ENCODE measurements at regions not wholly inside any gene's neighbourhood (a gene's known extent, or its start where the extent isn't known, plus 50 kb on each side); places are given as distances from the start of the nearest gene placed in this dataset.
"Not testable (repeated sequence)": the region's sequence is repeated elsewhere in the genome, so short reads cannot be mapped to it uniquely, and the experiment has no call there.

DNA sequence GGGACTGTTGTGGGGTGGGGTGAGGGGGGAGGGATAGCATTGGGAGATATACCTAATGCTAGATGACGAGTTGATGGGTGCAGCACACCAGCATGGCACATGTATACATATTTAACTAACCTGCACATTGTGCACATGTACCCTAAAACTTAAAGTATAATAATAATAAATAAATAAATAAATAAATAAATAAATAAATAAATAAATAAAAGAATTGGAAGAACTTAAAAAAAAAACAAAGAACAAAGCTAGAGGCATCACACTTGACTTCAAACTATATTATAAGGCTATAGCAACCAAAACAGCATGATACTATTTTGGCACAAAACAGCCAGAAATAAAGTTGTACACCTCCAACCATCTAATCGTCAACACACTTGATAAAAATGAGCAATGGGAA is 106.5 kb upstream of the NDST3 start:
- DNase-seq (ENCODE audit: low read depth), result not testable (repeated sequence)

DNA sequence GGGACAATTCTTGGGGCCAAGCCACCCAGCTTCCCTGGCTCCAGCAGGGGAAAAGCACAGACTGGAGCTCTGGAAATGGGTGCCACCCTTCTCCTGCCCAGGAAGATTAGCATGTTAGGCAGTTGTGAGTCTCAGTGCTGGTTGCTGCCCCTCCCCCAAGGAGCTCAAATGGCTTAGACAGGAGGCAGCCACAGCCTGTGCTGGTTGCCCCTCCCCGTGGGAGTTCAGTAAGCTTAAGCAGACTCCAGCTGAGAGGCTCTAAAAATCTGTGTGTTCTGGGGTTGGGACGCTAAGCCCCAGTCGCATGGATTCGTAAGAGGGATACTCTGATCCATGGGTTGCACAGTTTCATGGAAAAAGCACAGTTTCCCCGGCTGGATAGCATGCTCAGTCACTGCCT is 92.7 kb upstream of the NDST3 start:
- no peak for DNase-seq (ENCODE audit: low read depth)

DNA sequence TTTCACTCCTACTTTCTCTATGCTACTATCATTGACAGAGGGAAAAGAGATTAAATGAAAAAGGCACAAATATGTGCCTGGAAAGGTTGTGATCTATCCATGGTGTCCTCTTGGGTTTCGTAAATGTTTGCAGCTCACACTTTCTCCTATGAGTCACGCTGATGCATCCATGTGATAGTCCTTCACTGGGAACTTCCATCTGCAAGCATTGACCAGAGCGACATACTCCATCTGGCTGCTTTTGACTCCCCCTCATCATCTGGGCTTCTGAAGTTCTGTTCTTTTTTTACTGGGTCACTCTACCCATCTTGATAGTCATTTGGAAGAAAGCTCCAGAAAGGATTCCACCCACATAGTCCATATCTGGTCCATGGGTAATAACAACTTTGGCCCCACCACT is 84.7 kb upstream of the NDST3 start:
- DNase-seq (ENCODE audit: low read depth), result peak; percentile 33

DNA sequence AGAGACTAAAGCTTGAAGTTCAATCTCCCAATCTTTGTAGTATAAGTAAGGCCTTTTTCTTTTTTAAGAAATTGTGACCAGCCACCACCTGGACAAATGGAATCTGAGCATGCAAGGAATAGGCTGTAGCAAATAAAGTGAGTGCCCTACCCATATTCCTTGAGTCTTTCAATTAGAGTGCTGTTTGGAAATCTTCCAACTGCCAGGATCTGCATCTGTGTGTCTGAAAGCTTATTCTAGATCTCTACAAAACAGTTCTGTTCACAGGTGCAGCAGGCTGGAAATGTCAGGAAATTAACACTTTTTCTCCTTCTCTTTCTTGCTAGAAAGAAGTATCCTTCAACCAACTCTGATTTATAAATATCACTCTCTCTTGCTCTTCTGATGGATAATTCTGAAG is 76.7 kb upstream of the NDST3 start:
- DNase-seq (ENCODE audit: low read depth), result no peak

DNA sequence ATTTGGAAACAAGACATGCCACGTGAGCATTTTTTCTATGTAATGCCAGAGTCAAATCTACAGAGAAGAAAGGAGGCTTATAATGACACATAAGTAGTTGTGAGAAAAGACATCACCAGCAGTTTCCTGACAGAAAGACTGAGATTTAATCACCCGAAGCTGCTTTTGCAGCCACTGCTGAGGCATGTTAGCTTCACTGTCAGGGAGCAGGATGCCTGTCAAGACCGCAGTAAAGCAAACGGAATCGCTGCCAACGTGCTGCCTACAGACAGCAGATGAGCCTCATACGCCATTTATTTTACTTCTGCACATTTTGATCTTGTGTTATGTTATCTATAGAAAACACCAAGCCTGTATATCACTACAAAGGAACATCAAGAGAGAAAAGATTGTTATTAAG is 68.7 kb upstream of the NDST3 start:
- peak; percentile 5 for DNase-seq (ENCODE audit: low read depth)

DNA sequence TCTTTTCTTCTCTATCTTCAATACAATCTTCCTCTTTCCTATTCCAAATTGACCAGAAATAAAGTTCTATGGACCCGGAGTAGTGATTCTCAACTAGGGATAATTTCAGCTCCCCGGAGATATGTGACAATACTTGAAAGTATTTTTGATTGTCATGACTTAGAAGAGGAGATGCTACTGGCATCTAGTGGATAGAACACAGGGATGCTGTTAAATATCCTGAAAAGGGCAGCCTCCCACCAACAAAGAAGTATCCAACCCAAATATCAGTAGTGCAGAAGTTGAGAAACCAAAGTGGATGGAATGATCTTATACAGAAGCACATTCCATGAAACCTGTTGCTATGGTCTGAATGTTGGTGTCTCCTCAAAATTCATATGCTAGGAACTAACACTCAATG is 65.7 kb upstream of the NDST3 start:
- no peak for DNase-seq (ENCODE audit: low read depth)

DNA sequence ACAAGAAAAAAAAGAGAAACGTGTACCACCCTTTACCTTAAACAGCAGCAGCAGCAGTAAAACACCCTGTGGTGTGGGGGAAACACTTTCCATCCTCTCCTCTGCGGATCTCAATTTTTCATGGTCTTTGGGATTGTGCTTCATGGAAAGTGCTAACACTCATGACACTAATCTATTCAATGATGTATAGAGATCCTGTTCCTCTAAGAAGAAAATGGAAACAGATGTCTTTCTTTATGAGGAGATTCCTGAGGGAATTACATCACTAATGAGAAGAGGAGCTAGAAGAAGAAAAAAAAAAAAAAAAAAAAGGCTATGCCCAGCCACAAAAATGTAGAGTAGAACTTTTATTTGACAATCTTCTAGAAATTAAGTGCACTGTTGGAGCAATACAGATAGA is 62.9 kb upstream of the NDST3 start:
- no peak for DNase-seq (ENCODE audit: low read depth)

DNA sequence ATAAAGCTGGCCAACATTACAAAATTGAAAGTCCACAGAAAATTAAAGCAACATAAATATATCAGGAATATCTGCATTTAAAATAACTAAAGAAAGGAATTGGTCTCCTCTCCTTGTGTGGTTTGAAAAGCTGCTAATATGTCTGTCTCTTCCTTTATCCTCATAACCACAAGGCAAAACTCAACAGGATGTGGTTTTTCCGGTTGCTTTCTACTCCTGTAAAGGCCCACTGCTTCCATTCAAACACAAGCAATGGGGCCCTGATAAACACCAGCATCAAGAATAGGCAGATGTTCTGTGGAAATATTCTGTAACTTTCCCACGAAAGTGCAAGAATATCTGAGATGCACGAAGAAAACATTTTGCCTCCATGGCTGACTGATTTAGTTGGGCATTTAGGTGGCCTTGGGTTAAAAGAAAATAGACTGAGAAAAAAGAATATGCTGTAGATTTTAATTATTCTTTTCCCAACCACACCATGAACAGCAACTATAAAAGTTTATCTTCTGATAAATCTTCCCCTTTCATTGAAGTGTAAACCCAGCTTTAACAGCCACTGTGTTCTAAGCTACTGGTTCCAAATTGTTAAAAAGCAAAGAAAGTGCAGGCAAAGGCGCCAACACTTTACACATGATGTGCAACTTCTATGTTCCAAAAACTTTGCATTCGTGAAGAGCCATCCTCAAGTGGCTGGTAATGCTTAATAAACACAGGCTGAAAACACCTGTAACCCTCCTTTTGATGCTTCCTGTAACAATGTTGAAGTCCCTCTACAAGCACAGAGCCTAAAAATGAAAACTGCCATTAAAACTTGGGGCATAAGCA is 50.5 kb upstream of the NDST3 start:
- DNase-seq (ENCODE audit: low read depth), result peak; percentile 63

DNA sequence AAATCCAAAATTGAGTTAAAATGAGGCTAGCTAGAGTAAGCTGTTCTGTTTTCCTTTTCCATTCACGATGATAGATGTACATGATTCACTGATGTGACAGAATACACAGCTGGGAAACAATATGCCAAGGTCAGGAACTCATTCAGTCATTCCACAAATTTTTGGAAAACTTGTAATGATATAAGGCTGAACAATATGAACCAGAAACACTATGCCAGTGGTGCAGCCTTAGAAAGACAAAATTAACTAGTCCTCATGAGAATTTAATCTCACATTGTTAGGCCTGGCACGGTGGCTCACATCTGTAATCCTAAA is 50.0 kb upstream of the NDST3 start:
- DNase-seq (ENCODE audit: low read depth), result peak; percentile 10
